HG03565 (cell line): ENCODE measurements at regions not wholly inside any gene's neighbourhood (a gene's known extent, or its start where the extent isn't known, plus 50 kb on each side); places are given as distances from the start of the nearest gene placed in this dataset.

Experiments
- ATAC-seq: cut with Tn5 transposase; IDR thresholded peaks from one replicate; pipeline ENCODE4 v1.9.1; 2021; ENCODE audit warnings: mild to moderate bottlenecking, moderate library complexity; ENCODE audit not compliant: unreplicated experiment

- ATAC-seq, result no peak
Measured at GRCh38 chr16:73383988-73384365, 336.0 kb upstream of the ZFHX3 start.

- no peak for ATAC-seq
Measured at GRCh38 chr16:73383195-73383987, 335.5 kb upstream of the ZFHX3 start.

- no peak for ATAC-seq
Measured at GRCh38 chr16:73378471-73378870, 330.5 kb upstream of the ZFHX3 start.

GRCh38 chr16:73371584-73372319, 323.8 kb upstream of the ZFHX3 start:
- ATAC-seq, result no peak

GRCh38 chr16:73369851-73370250, 321.9 kb upstream of the ZFHX3 start:
- ATAC-seq, result no peak

GRCh38 chr16:73368715-73369114, 320.8 kb upstream of the ZFHX3 start:
- ATAC-seq, result no peak

GRCh38 chr16:73365016-73365551, 317.2 kb upstream of the ZFHX3 start:
- ATAC-seq, result no peak

- no peak for ATAC-seq
Measured at GRCh38 chr16:73364413-73364812, 316.5 kb upstream of the ZFHX3 start.

- no peak for ATAC-seq
Measured at GRCh38 chr16:73361061-73361460, 313.1 kb upstream of the ZFHX3 start.

GRCh38 chr16:73356401-73357079, 308.6 kb upstream of the ZFHX3 start:
- ATAC-seq, result no peak

- ATAC-seq, result no peak
Measured at GRCh38 chr16:73355981-73356380, 308.1 kb upstream of the ZFHX3 start.

- ATAC-seq, result no peak
Measured at GRCh38 chr16:73354434-73354833, 306.5 kb upstream of the ZFHX3 start.

- ATAC-seq, result no peak
Measured at GRCh38 chr16:73350707-73351452, 303.0 kb upstream of the ZFHX3 start.

GRCh38 chr16:73347500-73348375, 299.8 kb upstream of the ZFHX3 start:
- no peak for ATAC-seq

- ATAC-seq, result no peak
Measured at GRCh38 chr16:73339821-73340220, 291.9 kb upstream of the ZFHX3 start.

- ATAC-seq, result no peak
Measured at GRCh38 chr16:73337373-73338296, 289.7 kb upstream of the ZFHX3 start.

- ATAC-seq, result no peak
Measured at GRCh38 chr16:73329358-73330286, 281.7 kb upstream of the ZFHX3 start.
